ENCODE measurements at regions not wholly inside any gene's neighbourhood (a gene's known extent, or its start where the extent isn't known, plus 50 kb on each side); places are given as distances from the start of the nearest gene placed in this dataset.

DNA sequence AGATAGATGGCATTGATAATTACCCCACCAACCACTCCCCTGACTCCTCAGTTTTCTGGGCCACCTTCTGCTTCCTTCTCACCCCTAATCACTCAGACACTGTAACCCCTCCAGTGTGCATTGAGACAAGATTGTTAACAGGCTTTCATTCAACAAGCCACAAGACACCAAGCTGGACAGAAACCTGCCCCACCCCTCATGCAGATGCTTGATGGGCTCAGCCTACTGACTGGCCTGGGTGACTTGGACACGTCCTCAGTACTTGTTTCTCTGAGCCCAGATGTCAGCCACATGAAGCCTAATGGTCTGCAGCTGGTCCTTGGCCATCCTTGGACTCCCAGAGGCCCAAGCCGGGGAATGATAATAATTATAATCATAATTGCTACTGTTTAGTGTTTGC, 71.4 kb upstream of the SMIM23 start:
- Histone ChIP-seq H3K56ac (replicated peaks; ENCODE audit: insufficient read length, low read depth, low read length) (no peak overlapping the region), H3K18ac (ENCODE audit: extremely low read depth, low read length) (no peak overlapping the region), H3K9ac (replicated peaks in 1 of 4; ENCODE audit: extremely low read depth in 1 of 4, low read depth in 3 of 4, low read length in 3 of 4) (no peak overlapping the region), H3K4me1 (replicated peaks in 1 of 4; ENCODE audit: control insufficient read depth in 3 of 4, insufficient read depth in 4 of 4, low read length in 3 of 4) (0 out of 7 replicates have a peak, but pooled peaks cover 0 to 2% (median 0%) of the 10 kb centered on the region in 4 experiments), H3K23ac (ENCODE audit: insufficient read length) (no peak overlapping the region), H4K5ac (ENCODE audit: insufficient read length, low read depth, low read length) (no peak overlapping the region), H3K79me2 (ENCODE audit: control insufficient read depth in 1 of 2, insufficient read depth in 2 of 2, low read length in 2 of 2) (no peaks in the 10 kb centered on the region), H3K27ac (ENCODE audit: low read depth, low read length) (no peak overlapping the region), H3K23me2 (ENCODE audit: low read depth, low read length) (no peaks in the 10 kb centered on the region), H4K91ac (replicated peaks; ENCODE audit: insufficient read length, low read length) (no peak overlapping the region), H3K27me3 (replicated peaks in 1 of 4; ENCODE audit: control insufficient read depth in 3 of 4, extremely low read depth in 1 of 4, insufficient read depth in 3 of 4, low read length in 3 of 4) (no peaks in the 10 kb centered on the region; a peak in 1 of 7 replicates), H2BK12ac (ENCODE audit: low read depth, low read length) (no peak overlapping the region), H4K8ac (ENCODE audit: extremely low read depth, insufficient read depth, low read length) (no peak overlapping the region), H3K4me2 (ENCODE audit: insufficient read depth in 1 of 2, low read depth in 2 of 2, low read length in 2 of 2) (no peak overlapping the region), H2AFZ (ENCODE audit: low read length) (no peak overlapping the region), H3K9me3 (ENCODE audit: insufficient read depth in 2 of 2, low read depth in 1 of 2, low read length in 1 of 2) (0 out of 4 replicates have a peak, but pooled peaks cover 0 to 3% of the 10 kb centered on the region in 2 experiments), H2AK5ac (ENCODE audit: low read depth, low read length) (no peak overlapping the region), H2BK15ac (ENCODE audit: low read length) (no peak overlapping the region), H3K4me3 (ENCODE audit: extremely low read depth in 1 of 4, insufficient read depth in 2 of 4, low read depth in 3 of 4, low read length in 4 of 4) (no peak overlapping the region), H3K36me3 (ENCODE audit: control insufficient read depth in 2 of 4, insufficient read depth in 4 of 4, low read length in 3 of 4) (no peaks in the 10 kb centered on the region), H2BK5ac (ENCODE audit: low read depth, low read length) (no peak overlapping the region), H3K4ac (replicated peaks; ENCODE audit: insufficient read length, low read depth, low read length) (no peak overlapping the region), H3K79me1 (ENCODE audit: low read depth, low read length) (no peaks in the 10 kb centered on the region), H2BK20ac (ENCODE audit: low read length) (no peak overlapping the region), H3K14ac (ENCODE audit: insufficient read length) (no peak overlapping the region), H4K20me1 (replicated peaks in 1 of 2; ENCODE audit: control insufficient read depth in 1 of 2, insufficient read depth in 2 of 2, low read length in 2 of 2) (no peaks in the 10 kb centered on the region), H2BK120ac (replicated peaks; ENCODE audit: low read depth, low read length) (no peak overlapping the region)
- POLR2A ChIA-PET (ENCODE audit: partially characterized antibody), result interaction anchor here (1.0 kb wide), 1 partner anchor 16 kb away, joined by 3 read pairs; no protein-coding TSS in a partner anchor
- WGBS, 2 experiments (ENCODE audit: extremely low coverage in 1 of 2, insufficient coverage in 1 of 2, insufficient read length in 1 of 2, insufficient replicate concordance in 2 of 2, low coverage in 1 of 2, low lambda C conversion rate in 2 of 2, missing lambda C conversion rate in 1 of 2), result 89% methylated on average over 2 of the region's 2 CpGs; no CpG with 5 or more reads in 1 of the 2 experiments
- CTCF ChIA-PET (ENCODE audit: partially characterized antibody), result interaction anchor here (0.7 to 1.0 kb wide), 2 partner anchors 35 to 144 kb away, joined by 3 read pairs; no protein-coding TSS in a partner anchor
- TF ChIP-seq, protein P1, sequence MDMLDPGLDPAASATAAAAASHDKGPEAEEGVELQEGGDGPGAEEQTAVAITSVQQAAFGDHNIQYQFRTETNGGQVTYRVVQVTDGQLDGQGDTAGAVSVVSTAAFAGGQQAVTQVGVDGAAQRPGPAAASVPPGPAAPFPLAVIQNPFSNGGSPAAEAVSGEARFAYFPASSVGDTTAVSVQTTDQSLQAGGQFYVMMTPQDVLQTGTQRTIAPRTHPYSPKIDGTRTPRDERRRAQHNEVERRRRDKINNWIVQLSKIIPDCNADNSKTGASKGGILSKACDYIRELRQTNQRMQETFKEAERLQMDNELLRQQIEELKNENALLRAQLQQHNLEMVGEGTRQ (IDR thresholded peaks at IDR 0.05; ENCODE audit: low read length), result no peak
- TF ChIP-seq CBX5 (IDR thresholded peaks at IDR 0.05; ENCODE audit: low read depth, low read length) (no peak), KDM1A (IDR thresholded peaks at IDR 0.05; ENCODE audit: borderline replicate concordance, low read length) (no peak), EZH2 (IDR thresholded peaks at IDR 0.05; ENCODE audit: low read depth, low read length, severe bottlenecking) (no peak), KDM5A (IDR thresholded peaks at IDR 0.05; ENCODE audit: low read length) (no peak), SIN3A (conservative IDR thresholded peaks at IDR 0.05 in 1 of 2, IDR thresholded peaks at IDR 0.05 in 1 of 2; ENCODE audit: low read depth in 1 of 2, low read length in 2 of 2) (no peak), POLR2A (IDR thresholded peaks at IDR 0.05; ENCODE audit: control extremely low read depth in 1 of 2, low read depth in 2 of 2, low read length in 2 of 2) (no peak), HDAC6 (IDR thresholded peaks at IDR 0.05; ENCODE audit: low read depth, low read length) (no peak), BCL11A (IDR thresholded peaks at IDR 0.05; ENCODE audit: low read depth in 2 of 2, low read length in 2 of 2) (no peak), TBP (IDR thresholded peaks at IDR 0.05; ENCODE audit: low read depth, low read length) (no peak)
- no peak for FAIRE-seq
- no peak for DNase-seq (ENCODE audit: low read depth in 1 of 2, low spot score in 2 of 2)

All from H1 (cell line).